Brain microvascular endothelial cell (primary cell): ENCODE measurements at regions not wholly inside any gene's neighbourhood (a gene's known extent, or its start where the extent isn't known, plus 50 kb on each side); places are given as distances from the start of the nearest gene placed in this dataset.

Source experiments
- DNase-seq: peaks from one replicate; pipeline ENCODE4 v3.0.0-alpha.2; 2020
- H3K27ac ChIP-seq: fragments of 250-450 bp; sonication (Bioruptor Pico); 2 replicates; pipeline ENCODE4 v1.5.1; 2020; ENCODE audit warnings: mild to moderate bottlenecking, moderate library complexity
- H3K27me3 ChIP-seq: fragments of 250-450 bp; sonication (Bioruptor Pico); replicated peaks from 2 replicates; pipeline ENCODE4 v1.5.1; 2020; ENCODE audit warnings: mild to moderate bottlenecking
- H3K36me3 ChIP-seq: fragments of 250-450 bp; sonication (Bioruptor Pico); replicated peaks from 2 replicates; pipeline ENCODE4 v1.5.1; 2020; ENCODE audit warnings: mild to moderate bottlenecking
- H3K4me3 ChIP-seq: 2 replicates; pipeline ENCODE4 v1.5.1; 2011; ENCODE audit warnings: low read depth, mild to moderate bottlenecking, control low read depth, low read length, moderate library complexity
- CTCF ChIP-seq: IDR thresholded peaks from 2 replicates; pipeline ENCODE4 v1.5.1; 2011; ENCODE audit warnings: low read depth, mild to moderate bottlenecking, moderate library complexity, low read length, control low read depth, inconsistent platforms; ENCODE audit errors: missing control alignments
- in situ Hi-C: cut with HindIII; loops from 2 replicates; pipeline ENCODE4 v1.10.0; 2017; ENCODE audit warnings: low sequenced_read_pairs, low pct_ligation_motif_present

- in situ Hi-C loops, result no loop called here
- no peak for DNase-seq
- Histone ChIP-seq H3K36me3 (peaks cover 14% of the 10 kb centered on the region), H3K4me3 (no peak overlapping the region), H3K27me3 (no peaks in the 10 kb centered on the region), H3K27ac (no peak overlapping the region)
- no peak for TF ChIP-seq CTCF
Observed at GRCh38 chr1:201630582-201630981, 91.7 kb downstream of the NAV1 start.

DNA sequence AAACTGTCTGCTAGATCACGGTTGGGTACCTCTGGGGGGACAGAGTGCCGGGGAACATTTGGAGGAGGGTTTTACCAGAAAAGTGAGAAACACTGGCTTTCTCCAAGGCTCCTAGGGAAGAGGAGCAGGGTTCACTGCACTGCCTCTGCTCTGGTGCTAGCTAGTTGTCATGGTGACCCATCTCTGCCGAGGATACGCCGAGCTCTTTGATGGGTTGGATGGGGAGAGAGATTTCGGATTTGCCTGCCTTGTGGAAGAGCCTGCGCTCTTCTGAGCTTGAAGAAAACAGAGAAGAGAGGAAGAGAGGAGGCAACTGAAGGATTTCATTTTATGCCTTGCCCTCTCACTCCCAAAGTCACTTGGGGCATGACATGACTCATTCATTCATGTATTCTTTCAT is 92.1 kb downstream of the NAV1 start:
- no peak for DNase-seq
- Histone ChIP-seq H3K36me3 (peaks cover 14% of the 10 kb centered on the region), H3K27me3 (no peaks in the 10 kb centered on the region), H3K4me3 (no peak overlapping the region), H3K27ac (no peak overlapping the region)
- TF ChIP-seq CTCF, result no peak
- in situ Hi-C loops, result no loop called here

GRCh38 chr1:201632364-201632952 is 93.5 kb downstream of the NAV1 start:
- no peak for TF ChIP-seq CTCF
- Histone ChIP-seq H3K27ac (no peak overlapping the region), H3K27me3 (no peaks in the 10 kb centered on the region), H3K36me3 (peaks cover 14% of the 10 kb centered on the region), H3K4me3 (no peak overlapping the region)
- no peak for DNase-seq
- in situ Hi-C loops, result no loop called here

DNA sequence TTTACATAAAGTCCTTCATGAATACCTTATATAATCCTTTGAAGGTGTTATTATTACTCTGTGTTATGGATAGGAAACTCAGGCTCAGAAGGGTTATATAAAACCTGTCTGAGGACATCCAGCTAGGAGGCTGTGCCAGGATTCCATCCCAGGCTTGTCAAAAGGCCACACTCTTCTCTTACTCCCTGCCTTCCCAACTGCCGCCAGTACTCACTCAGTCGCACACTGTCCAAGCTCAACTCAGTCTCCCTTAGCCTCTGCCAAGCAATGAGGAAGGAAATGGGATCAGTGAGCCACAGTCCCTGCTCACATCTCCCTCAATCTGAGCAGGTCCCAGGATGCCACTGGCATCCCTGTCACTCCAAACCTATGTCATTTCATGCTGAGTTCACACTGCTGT is 94.4 kb downstream of the NAV1 start:
- no peak for TF ChIP-seq CTCF
- H3K36me3 ChIP-seq, result peaks cover 14% of the 10 kb centered on the region
- in situ Hi-C loops, result no loop called here
- DNase-seq, result no peak
- no peak overlapping the region for H3K27ac ChIP-seq
- no peaks in the 10 kb centered on the region for H3K27me3 ChIP-seq
- H3K4me3 ChIP-seq, result no peak overlapping the region

- Histone ChIP-seq H3K36me3 (peaks cover 14% of the 10 kb centered on the region), H3K27ac (peak overlapping the region; percentile 30), H3K4me3 (no peak overlapping the region), H3K27me3 (no peaks in the 10 kb centered on the region)
- in situ Hi-C loops, result no loop called here
- no peak for DNase-seq
- TF ChIP-seq CTCF, result no peak
Observed at GRCh38 chr1:201633811-201634210, 94.9 kb downstream of the NAV1 start.

DNA sequence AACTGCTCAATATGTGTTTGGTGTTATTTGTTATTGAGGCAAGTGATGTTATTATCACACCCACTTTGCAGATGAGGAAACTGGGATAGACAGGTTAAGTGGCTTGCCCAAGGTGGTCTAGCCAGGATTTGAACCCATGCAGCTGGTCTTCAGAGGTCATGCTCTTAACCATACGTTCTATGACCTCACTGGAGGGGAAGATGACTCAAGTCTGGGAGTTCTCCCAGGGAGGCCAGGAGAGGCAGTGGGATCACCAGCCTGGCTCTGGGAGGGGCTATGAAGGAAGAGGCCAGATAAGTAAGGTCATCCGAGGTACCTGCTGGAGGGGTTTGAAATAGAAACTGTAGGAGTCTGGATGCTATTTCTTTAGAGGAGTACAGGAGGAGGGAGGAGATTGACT is 95.3 kb downstream of the NAV1 start:
- TF ChIP-seq CTCF, result no peak
- in situ Hi-C loops, result no loop called here

More for the DNA sequence above, 95.3 kb downstream of the NAV1 start:
- DNase-seq, result no peak
- Histone ChIP-seq H3K36me3 (peaks cover 13% of the 10 kb centered on the region), H3K4me3 (no peak overlapping the region), H3K27me3 (no peaks in the 10 kb centered on the region), H3K27ac (peak overlapping the region; percentile 30)
